ENCODE measurements at regions not wholly inside any gene's neighbourhood (a gene's known extent, or its start where the extent isn't known, plus 50 kb on each side); places are given as distances from the start of the nearest gene placed in this dataset.

GRCh38 chr1:229887043-229887822, 179.8 kb upstream of the GALNT2 start:
- DNase-seq (ENCODE audit: low read depth, low spot score) = no peak
- in situ Hi-C loops (cut with HindIII; ENCODE audit: low pct_unique_long_range_greater_than_20kb, low sequenced_read_pairs) = no loop called here

- in situ Hi-C loops (cut with HindIII; ENCODE audit: low pct_unique_long_range_greater_than_20kb, low sequenced_read_pairs) = no loop called here
- no peak for DNase-seq (ENCODE audit: low read depth, low spot score)
These were observed 178.9 kb upstream of the GALNT2 start for GRCh38 chr1:229888157-229888556.

- in situ Hi-C loops (cut with HindIII; ENCODE audit: low pct_unique_long_range_greater_than_20kb, low sequenced_read_pairs) = no loop called here
- no peak for DNase-seq (ENCODE audit: low read depth, low spot score)
These were observed 178.5 kb upstream of the GALNT2 start for GRCh38 chr1:229888561-229889001.

- in situ Hi-C loops (cut with HindIII; ENCODE audit: low pct_unique_long_range_greater_than_20kb, low sequenced_read_pairs) = no loop called here
- no peak for DNase-seq (ENCODE audit: low read depth, low spot score)
These were observed 178.0 kb upstream of the GALNT2 start for GRCh38 chr1:229889031-229889517.

GRCh38 chr1:229891227-229891626, 175.8 kb upstream of the GALNT2 start:
- no peak for DNase-seq (ENCODE audit: low read depth, low spot score)
- in situ Hi-C loops (cut with HindIII; ENCODE audit: low pct_unique_long_range_greater_than_20kb, low sequenced_read_pairs) = no loop called here

GRCh38 chr1:229892515-229893117, 174.4 kb upstream of the GALNT2 start:
- in situ Hi-C loops (cut with HindIII; ENCODE audit: low pct_unique_long_range_greater_than_20kb, low sequenced_read_pairs) = no loop called here
- no peak for DNase-seq (ENCODE audit: low read depth, low spot score)

- in situ Hi-C loops (cut with HindIII; ENCODE audit: low pct_unique_long_range_greater_than_20kb, low sequenced_read_pairs) = no loop called here
- no peak for DNase-seq (ENCODE audit: low read depth, low spot score)
These were observed 173.1 kb upstream of the GALNT2 start for GRCh38 chr1:229893762-229894444.

GRCh38 chr1:229894532-229894931, 172.5 kb upstream of the GALNT2 start:
- no peak for DNase-seq (ENCODE audit: low read depth, low spot score)
- in situ Hi-C loops (cut with HindIII; ENCODE audit: low pct_unique_long_range_greater_than_20kb, low sequenced_read_pairs) = no loop called here

- in situ Hi-C loops (cut with HindIII; ENCODE audit: low pct_unique_long_range_greater_than_20kb, low sequenced_read_pairs) = no loop called here
These were observed 171.4 kb upstream of the GALNT2 start for GRCh38 chr1:229895605-229896004.

GRCh38 chr1:229896306-229896705, 170.7 kb upstream of the GALNT2 start:
- DNase-seq (ENCODE audit: low read depth, low spot score) = no peak
- in situ Hi-C loops (cut with HindIII; ENCODE audit: low pct_unique_long_range_greater_than_20kb, low sequenced_read_pairs) = no loop called here

More at GRCh38 chr1:229895605-229896004, 171.4 kb upstream of the GALNT2 start:
- no peak for DNase-seq (ENCODE audit: low read depth, low spot score)

GRCh38 chr1:229896861-229897260, 170.2 kb upstream of the GALNT2 start:
- no peak for DNase-seq (ENCODE audit: low read depth, low spot score)
- in situ Hi-C loops (cut with HindIII; ENCODE audit: low pct_unique_long_range_greater_than_20kb, low sequenced_read_pairs) = no loop called here

- no peak for DNase-seq (ENCODE audit: low read depth, low spot score)
- in situ Hi-C loops (cut with HindIII; ENCODE audit: low pct_unique_long_range_greater_than_20kb, low sequenced_read_pairs) = no loop called here
These were observed 169.5 kb upstream of the GALNT2 start for GRCh38 chr1:229897501-229897900.

GRCh38 chr1:229900220-229900619, 166.8 kb upstream of the GALNT2 start:
- peak; percentile 23 for DNase-seq (ENCODE audit: low read depth, low spot score)
- in situ Hi-C loops (cut with HindIII; ENCODE audit: low pct_unique_long_range_greater_than_20kb, low sequenced_read_pairs) = no loop called here

GRCh38 chr1:229905031-229905545, 161.9 kb upstream of the GALNT2 start:
- in situ Hi-C loops (cut with HindIII; ENCODE audit: low pct_unique_long_range_greater_than_20kb, low sequenced_read_pairs) = no loop called here
- DNase-seq (ENCODE audit: low read depth, low spot score) = no peak

- no peak for DNase-seq (ENCODE audit: low read depth, low spot score)
- in situ Hi-C loops (cut with HindIII; ENCODE audit: low pct_unique_long_range_greater_than_20kb, low sequenced_read_pairs) = no loop called here
These were observed 161.4 kb upstream of the GALNT2 start for GRCh38 chr1:229905652-229906051.

GRCh38 chr1:229907884-229908638, 159.0 kb upstream of the GALNT2 start:
- in situ Hi-C loops (cut with HindIII; ENCODE audit: low pct_unique_long_range_greater_than_20kb, low sequenced_read_pairs) = no loop called here
- DNase-seq (ENCODE audit: low read depth, low spot score) = no peak

- DNase-seq (ENCODE audit: low read depth, low spot score) = no peak
- in situ Hi-C loops (cut with HindIII; ENCODE audit: low pct_unique_long_range_greater_than_20kb, low sequenced_read_pairs) = no loop called here
These were observed 158.3 kb upstream of the GALNT2 start for GRCh38 chr1:229908689-229909088.

- no peak for DNase-seq (ENCODE audit: low read depth, low spot score)
- in situ Hi-C loops (cut with HindIII; ENCODE audit: low pct_unique_long_range_greater_than_20kb, low sequenced_read_pairs) = no loop called here
These were observed 153.5 kb upstream of the GALNT2 start for GRCh38 chr1:229913489-229913888.
